GM18498 (cell line): ENCODE measurements at regions not wholly inside any gene's neighbourhood (a gene's known extent, or its start where the extent isn't known, plus 50 kb on each side); places are given as distances from the start of the nearest gene placed in this dataset.
"Not testable (repeated sequence)": the region's sequence is repeated elsewhere in the genome, so short reads cannot be mapped to it uniquely, and the experiment has no call there.

Source experiments
- ATAC-seq: cut with Tn5 transposase; IDR thresholded peaks from one replicate; pipeline ENCODE4 v1.9.1; 2021; ENCODE audit warnings: mild to moderate bottlenecking, moderate library complexity; ENCODE audit not compliant: unreplicated experiment

DNA sequence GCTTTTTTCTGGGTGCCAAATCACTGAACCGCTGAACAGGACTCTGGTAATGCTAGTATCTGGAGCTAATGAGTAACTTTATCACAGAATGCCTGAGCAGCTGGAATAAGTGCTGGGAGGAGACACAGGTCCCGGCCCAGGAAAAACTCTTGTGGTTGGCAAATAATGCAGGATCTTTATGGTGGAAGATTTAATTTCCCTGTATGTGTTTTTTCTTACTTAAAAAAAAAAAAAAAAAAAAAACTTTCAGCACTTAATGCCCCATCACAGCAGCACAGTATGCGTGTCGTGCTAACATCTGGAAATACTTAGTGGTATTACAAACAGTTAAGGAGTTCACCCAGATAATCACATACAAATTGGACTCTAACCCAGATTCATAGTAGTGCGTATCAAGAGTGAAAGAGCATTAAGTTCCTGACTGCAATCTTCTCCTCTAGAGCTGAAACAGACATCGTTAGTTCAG, 220.7 kb downstream of the TOMM20 start:
- no peak for ATAC-seq

DNA sequence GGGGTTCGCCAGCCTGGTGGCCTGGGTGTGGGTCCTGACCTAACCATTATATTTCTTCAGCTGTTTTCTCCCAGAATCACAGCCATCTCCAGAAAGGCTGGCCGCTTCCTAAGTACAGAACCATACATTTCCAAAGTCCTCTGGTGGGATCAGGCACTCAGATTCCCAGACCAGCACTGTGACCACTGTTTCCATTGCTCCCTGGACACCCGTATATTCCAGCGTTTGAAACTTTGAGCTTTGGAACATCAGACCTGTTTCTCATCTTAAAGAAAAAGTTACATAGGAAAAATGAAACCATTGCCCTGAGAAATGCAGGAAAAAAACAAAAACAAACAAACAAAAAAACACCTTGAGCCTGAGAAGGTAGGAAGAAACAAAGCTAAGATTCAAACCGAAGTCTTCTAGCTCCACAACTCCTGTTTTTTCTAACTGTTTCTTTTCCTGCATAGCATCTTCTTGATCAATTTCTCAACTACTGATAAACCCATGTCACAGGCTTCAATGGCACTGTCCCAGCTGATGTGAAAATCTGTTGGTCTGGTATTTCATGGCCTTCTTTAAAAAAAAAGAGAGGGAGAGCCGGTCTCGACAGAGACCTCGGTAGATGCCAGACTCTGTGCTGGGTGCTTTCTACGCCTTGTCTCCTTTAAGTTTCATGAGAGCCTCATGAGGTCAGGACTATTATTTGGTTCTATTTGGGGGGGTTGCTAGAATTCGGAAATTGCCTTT, 221.3 kb downstream of the TOMM20 start:
- no peak for ATAC-seq

DNA sequence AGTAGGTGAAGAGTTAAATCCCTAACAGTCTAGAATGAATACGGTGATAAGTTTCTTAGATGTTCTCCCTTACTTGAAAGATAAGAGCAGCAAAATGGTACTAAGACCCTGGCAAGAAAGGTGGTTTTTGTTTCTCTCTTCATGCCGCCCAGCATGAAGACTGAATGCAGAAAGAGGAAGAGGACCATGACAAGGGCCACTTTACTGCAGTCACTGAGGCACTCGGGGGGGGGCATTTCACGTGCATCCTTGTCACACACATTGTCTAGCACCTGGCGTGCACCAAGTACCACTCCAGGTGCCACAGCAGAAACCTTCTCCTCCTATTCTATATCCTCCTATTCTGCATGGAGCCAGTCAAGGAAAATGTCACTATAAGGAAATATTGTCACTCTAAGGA, 222.0 kb downstream of the TOMM20 start:
- no peak for ATAC-seq

DNA sequence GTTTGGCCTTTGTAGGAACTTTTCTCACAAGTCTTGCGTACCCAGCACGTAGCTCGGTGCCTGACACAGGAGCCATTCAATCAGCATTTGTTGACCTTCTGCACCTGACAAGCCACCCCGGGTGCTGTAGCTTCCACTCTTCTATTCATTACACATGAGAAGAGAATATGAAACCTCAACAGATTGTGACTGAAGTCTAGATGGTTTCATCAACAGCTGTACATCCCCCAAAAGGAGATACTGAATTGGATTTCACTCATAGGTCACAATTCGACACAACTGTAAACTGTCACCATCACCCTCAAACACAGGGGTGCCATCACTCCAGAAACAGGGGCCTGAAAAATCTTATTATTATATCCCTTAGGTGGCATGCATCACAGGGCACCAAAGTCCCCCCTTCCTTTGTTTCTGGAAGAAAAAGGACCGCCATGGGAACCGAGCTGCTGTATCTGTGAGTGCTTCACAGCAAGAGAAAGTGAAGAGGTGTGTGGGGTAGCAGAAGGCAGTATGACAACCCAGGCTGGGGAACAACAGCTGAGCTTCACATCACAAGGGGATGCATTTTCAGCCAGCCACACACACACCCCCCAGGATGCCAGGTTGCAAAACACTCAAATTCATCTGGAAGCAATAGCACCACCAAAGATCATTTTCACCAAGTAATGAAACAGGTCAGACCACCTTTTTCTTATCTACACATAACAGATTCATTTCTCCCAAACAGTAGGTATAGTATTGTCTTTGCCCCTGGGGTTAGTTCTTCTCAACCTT, 225.7 kb downstream of the TOMM20 start:
- no peak for ATAC-seq

DNA sequence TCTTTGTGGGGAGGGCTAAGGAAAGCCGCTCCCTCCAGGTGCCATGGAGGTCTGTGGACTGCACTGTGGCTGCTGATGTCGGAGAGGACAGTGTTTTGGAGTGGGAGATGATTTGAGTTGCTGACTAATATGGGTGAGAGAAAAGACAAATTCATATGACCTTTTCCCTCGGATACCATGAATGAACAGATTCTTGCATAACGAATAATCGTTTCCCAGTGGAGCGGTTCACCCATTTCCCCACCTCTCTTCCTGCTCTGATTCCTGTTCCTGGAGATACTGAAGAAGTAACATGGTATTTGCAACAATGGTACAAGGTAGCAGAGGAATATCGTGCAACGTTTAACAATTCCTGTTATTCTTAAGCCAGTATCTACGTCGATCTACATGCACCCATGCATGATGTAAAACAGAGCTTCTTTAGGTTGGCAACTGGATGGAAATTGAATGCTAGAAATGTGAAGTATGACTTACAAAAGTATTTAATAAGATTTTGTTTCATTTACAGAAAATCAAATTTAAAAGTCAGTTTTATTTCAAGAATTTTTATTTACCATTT, 227.1 kb downstream of the TOMM20 start:
- no peak for ATAC-seq

DNA sequence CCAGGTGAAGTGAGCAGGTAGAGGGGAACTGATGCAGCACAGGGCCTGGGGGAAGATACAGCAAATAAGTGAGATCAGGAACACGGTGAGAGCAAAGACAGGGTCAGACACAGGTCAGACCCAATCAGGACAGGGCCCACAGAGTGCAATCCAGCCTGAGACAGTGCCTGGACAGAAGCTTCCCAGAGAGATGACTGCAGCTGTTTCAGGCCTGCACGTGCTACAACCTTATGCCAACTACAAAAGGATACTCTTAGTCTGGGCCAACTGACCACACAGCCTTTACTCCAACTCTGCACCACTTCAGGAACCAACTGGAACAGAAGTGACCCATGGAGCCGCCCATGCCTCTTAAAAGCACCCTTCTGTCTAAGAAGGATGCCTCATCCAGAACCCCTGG, 228.0 kb downstream of the TOMM20 start:
- ATAC-seq = no peak

DNA sequence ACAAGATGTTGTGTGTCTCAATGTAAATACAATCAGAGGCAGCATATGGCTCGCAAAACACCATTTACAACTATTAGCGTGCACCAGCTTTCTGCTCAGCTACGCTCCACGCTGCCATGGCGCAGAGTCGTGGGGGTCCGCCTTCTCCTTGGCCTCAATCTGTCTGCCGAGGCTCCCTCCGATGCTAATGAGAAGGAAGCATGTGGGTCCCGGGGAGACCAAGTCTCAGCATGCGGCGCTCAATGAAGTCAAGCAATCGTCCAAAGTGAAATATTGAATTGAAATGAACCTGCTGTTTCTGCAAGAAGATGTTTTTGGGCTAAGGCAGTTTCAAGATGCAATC, 228.9 kb downstream of the TOMM20 start:
- ATAC-seq = no peak

DNA sequence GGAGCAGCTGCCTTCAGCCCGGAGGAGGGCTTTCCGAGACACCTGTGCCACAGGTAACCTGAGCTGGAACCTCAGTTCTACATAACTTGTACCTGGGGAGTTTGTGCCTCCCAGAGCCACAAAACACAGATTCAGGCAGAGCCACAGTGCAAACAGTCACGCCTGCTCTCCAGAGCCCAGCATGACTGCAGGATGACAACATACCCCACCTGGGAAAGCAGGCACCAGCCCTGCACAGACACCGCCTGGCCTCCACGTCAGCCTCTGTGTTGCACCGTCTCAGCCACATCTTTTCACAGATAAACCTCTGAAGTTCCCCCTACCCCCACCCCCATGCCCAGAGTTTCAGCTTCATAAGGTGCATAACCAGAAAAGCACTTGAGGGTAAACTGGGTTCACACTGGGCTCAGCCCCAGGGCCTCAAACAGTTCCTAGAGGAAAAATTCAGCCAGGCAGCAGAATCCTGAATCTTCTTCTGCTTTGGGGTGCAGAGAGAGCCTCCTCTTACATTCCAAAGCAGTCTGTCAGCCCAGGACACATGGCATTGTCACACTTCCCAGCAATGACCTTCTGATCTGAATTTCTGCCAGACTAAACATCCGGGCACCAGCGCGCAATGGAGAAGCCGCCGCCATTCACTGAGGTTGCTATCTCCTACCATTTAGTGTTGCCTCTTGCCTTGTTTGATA, 229.5 kb downstream of the TOMM20 start:
- ATAC-seq = no peak

DNA sequence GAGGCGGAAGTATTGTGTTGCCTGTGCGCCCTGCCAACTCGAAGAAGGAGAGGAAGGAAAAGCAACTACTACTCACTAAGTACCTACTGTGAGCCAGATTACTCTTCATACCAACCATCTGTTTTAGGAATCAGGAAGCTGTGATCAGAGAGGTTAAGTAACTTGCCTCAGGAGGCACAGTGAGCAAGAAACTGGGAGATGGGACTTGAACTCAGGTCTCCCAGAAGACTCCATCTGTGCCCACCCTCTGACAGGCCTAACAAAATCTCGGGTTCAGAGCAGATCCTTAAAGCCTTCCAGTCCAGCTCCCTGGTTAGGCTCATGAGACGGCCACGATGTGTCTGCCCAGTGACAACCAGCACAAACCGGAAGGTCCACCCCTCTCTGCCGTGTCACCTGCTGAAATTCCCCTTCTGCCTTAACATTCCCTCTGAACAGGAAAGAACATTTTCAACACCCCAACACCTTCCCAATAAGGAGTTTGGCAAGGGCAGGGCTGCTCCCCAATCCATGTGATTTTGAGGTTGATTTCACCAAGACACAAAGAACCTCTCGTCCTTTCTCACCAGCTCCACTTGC, 230.1 kb downstream of the TOMM20 start:
- ATAC-seq = no peak

DNA sequence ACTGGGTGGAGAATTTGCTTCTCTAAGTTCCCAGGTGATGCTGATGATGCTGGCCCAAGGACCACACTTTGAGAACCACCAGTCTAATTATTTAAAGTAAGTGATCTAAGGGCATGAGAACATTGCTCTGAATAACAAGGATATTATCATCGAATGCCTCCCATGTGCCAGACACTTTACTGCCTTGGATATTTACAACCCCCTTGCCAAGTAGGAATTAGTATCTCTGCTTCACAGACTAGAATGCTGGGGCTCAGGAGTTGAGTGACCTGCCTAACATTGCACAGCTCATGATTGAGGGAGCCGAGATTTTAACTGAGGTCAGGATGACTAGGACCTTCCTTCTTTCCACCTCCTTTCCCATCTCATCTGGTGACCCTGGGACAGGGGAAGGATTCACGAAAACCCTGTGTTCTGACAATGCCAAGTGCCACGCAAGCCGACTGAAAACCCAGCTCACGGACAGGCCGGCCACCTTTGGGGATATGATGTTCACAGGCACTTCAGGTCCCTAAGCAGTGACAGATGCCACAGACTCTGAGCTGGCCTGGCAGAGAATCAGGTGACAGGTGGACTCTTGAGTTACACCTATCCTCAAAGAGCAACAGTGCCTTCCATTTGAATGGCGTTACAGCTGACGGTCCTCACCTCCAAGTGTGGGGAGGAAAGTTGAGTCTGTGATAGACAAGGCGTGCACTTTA, 230.7 kb downstream of the TOMM20 start:
- ATAC-seq = no peak

DNA sequence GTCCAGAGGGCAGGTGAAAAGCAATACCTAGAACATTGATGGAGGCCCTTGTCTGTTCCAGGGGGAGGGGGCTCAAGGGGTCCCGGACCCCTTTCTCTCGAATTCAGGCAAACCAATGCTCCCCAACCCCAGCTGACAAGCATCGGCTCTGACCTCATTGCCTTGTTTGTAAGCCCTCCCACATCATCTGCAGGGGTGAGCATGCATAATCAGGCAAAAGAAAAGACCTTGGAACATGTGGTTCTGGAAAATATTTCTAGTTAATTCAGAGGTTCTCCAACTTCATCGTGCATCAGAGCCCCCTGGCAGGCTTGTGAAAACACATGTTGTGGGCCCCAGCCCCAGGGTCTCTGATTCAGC, 231.3 kb downstream of the TOMM20 start:
- ATAC-seq = no peak

DNA sequence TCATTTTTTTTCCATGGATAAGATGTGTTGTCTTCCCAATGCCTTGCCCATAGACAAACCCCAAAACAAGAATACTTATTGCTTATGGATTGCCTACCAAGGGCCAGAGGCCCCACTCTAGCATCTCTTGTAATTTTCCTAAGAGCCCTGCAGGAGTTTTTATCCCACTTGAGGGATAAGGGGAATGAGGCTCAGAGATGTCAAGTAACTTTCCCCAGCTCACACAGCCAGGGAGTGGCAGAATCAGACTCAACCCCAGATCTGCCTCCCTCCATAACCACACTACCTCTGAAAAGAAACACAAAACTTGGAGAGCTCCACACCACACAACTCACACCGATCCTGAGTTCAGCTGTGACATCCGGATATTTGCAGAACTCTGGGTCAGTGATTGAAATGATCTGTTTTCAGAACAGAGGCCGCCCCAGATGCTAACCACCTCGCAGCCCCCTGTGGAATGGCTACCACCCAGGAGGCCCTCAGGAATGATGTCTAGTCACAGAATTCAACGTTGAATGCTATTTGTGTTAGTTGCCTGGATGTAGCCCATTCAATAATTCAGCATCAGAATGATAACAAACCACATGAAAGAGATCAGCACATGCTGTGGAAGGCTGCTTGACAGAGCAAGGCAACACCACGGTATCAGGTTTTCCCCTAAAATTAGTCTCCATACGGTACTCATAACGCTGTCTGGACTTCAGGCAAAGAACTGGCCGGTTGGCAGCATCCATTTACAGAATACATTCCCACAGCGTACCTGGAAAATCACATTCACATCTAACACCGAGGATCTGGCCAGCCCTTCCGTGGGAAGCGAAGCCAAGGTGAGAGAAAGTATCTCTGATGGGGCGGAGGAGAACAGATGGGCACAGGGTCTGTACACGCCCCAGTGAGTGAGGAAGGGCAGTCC, 231.9 kb downstream of the TOMM20 start:
- no peak for ATAC-seq

DNA sequence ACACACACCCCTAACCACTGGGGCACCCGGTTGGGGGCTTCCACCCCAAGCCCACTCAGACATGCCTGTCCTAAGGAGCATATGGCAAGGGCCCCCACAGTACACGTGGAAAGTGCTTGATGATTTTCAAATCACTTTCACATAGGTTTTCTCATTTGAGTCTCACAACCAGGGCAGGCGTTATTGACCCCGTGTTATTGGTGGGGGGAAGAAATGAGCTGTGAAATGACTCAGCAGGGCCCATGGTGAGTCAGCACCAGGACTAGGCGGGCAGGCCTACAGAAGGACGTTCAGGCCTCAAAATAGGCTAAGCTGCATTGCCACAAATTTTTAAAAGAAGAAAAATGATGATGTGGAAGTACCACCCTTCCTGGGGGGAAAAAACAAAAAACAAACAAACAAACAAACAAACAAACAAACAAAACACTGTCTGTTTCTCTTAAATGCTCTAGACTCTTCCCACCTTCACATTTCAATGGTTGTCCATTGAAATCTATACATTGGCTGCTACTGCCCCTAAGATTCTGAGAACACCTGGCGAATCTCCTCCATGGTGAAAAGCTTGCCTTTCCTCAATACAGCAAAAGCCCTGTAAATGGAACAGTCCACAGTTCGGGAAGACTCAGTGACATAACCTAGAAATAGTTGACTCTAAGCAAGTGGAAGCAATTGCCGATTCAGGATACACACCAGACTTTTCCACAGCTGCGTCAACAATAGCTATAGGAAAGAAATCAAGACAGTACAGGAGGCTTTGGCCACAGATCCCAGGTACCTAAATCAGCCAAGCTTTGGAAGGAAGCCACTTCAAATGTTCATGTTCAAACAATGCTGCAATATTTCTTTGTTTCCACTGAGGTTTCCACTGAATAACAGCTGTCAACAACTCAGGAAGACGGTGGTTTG, 234.7 kb downstream of the TOMM20 start:
- ATAC-seq = no peak

DNA sequence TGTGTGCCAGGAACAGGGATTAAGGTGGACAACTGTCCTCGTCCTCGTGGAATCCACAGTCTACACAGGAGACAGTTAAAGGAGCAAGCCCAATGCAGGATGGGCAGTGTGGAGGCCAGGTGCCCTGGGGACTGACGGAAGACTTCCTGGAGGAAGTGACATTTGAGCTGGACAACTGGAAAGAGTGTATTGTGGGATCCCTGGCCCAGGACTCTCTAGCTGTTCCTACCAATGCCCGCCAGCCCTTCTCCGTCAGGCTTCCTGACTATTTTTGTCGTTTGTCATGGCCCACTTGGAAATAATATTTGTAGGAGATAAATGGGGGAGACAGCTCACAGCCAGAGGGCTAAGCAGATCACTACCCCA, 235.3 kb downstream of the TOMM20 start:
- ATAC-seq = no peak

DNA sequence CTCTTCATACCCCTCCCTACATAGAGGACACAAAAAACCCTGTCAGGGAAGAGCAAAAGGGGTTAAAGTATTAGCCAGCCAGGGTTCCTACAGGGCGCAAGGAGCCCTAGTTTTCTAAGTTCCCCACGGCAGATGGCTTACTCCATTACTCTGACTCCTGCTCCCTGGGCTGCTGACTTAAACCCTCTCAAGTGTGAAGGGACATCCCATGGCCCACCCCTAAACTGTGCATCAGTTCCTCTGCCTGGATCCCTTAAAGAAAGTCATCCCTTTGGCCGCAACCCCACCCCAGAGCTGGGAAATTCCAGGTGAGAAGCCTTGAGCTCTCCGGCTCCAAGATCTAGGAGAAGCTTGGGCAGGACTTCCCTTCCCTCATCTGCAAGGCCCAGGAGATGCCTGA, 236.0 kb downstream of the TOMM20 start:
- ATAC-seq = no peak

DNA sequence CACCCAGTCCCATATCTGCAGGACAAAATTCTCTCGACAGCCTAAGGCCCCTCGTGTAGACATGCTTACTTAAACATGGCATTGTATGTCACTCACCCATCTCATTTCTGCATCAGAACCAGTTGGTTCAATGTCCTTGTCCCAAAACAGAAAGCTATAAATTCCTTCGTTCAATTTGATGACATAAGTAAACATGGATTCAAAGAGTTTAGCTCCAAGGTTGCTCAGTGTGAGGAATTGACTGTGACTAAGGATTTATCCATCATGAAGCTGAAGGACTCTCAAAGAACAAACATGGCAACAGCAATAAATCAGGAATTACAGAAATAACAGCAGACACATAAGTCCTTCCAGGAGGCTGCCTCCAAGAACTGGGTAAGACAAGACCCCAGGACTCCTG, 237.2 kb downstream of the TOMM20 start:
- ATAC-seq = no peak

DNA sequence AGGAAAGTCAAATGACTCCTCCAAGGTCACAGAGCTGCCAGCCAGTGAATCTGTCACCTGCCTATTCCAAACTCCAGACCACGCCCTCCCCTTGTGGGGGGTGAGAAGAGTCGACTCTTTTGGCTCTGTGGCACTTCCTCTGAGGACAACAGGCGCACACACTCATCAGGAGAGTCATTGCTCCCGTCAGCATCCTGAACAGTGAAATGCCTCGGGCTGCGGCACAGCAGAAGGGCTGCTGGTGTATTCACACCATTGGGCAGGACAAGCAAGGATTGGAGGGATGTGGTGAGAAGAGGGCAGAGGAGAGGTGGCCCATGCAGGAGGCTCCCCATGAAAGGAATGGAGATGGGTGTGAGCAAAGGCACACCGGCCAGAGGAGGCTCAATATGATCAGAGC, 239.0 kb downstream of the TOMM20 start:
- no peak for ATAC-seq

DNA sequence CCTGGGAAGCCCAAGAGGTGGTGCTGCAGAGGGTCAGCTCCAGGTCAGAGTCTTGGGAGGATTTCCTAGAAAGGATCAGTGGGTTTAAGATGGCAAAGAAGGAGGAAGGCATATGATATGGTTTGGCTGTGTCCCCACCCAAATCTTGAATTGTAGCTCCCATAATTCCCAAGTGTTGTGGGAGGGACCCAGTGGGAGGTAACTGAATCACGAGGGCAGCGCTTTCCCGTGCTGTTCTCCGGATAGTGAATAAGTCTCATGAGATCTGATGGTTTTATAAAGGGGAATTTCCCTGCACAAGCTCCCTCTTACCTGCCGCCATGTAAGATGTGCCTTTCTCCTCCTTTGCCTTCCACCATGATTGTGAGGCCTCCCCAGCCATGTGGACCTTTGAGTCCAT, 240.4 kb downstream of the TOMM20 start:
- not testable (repeated sequence) for ATAC-seq
